IMR-90 (cell line): ENCODE measurements at regions not wholly inside any gene's neighbourhood (a gene's known extent, or its start where the extent isn't known, plus 50 kb on each side); places are given as distances from the start of the nearest gene placed in this dataset.

Experiments used
- ATAC-seq: fragments of 200-7000 bp; cut with Tn5 transposase; 2 replicates; pipeline ENCODE4 v1.9.1; 2020; ENCODE audit warnings: low read depth, mild to moderate bottlenecking, moderate library complexity
- BruUV-seq: library from RNA; stranded (reverse); fragments of 400-500 nt; replicated peaks from 2 replicates; lab custom pipeline; 2021; lab: Mats Ljungman, UMichigan
- CTCF ChIA-PET: fragments of 300-600 bp; formaldehyde crosslinking; extraction: SDS; loops from one replicate; lab custom pipeline; 2021; ENCODE audit warnings: antibody characterized with exemption; lab: Yijun Ruan, JAX
- POLR2A ChIA-PET: fragments of 300-600 bp; sonication (Branson Sonifier 250); formaldehyde crosslinking; loops from one replicate; lab custom pipeline; 2022; ENCODE audit warnings: antibody characterized with exemption; ENCODE audit not compliant: unreplicated experiment; lab: Charles Lee
- DNase-seq: peaks from one replicate; pipeline ENCODE4 v3.0.0; 2013
- H2AFZ ChIP-seq: replicated peaks from 2 replicates; pipeline ENCODE3; 2013; ENCODE audit warnings: low read length, mild to moderate bottlenecking; ENCODE audit not compliant: poor library complexity
- H2AK5ac ChIP-seq: 2 replicates; pipeline ENCODE4 v1.6.1; 2013; ENCODE audit warnings: low read depth, low read length, inconsistent platforms
- H2AK9ac ChIP-seq: replicated peaks from 2 replicates; pipeline ENCODE3; 2013; ENCODE audit warnings: mild to moderate bottlenecking, low read depth, low read length, moderate library complexity; ENCODE audit not compliant: poor library complexity
- H2BK120ac ChIP-seq: 2 replicates; pipeline ENCODE4 v1.6.1; 2013; ENCODE audit warnings: low read depth, low read length, inconsistent platforms
- H2BK15ac ChIP-seq: 3 replicates; pipeline ENCODE4 v1.6.1; 2013; ENCODE audit warnings: low read depth, low read length, inconsistent platforms
- H2BK20ac ChIP-seq: 2 replicates; pipeline ENCODE4 v1.6.1; 2013; ENCODE audit warnings: low read depth, mild to moderate bottlenecking, inconsistent platforms, low read length, moderate library complexity
- H2BK5ac ChIP-seq: 2 replicates; pipeline ENCODE4 v1.6.1; 2013; ENCODE audit warnings: mild to moderate bottlenecking, low read depth, low read length, inconsistent platforms; ENCODE audit not compliant: poor library complexity, severe bottlenecking
- H3K14ac ChIP-seq: replicated peaks from 2 replicates; pipeline ENCODE4 v1.6.1; 2013; ENCODE audit warnings: low read depth, low read length, inconsistent platforms
- H3K18ac ChIP-seq: 2 replicates; pipeline ENCODE4 v1.6.1; 2013; ENCODE audit warnings: low read depth, low read length, control low read depth
- H3K23ac ChIP-seq: 2 replicates; pipeline ENCODE4 v1.6.1; 2013; ENCODE audit warnings: low read depth, low read length, inconsistent platforms
- H3K27ac ChIP-seq: 2 replicates; pipeline ENCODE4 v1.5.1; 2013; ENCODE audit warnings: mild to moderate bottlenecking, control low read depth, low read length; ENCODE audit not compliant: insufficient read depth
- H3K27me3 ChIP-seq: 2 replicates; pipeline ENCODE4 v1.6.1; 2013; ENCODE audit warnings: low read length; ENCODE audit not compliant: control insufficient read depth, insufficient read depth
- H3K36me3 ChIP-seq: 2 replicates; pipeline ENCODE4 v1.6.1; 2013; ENCODE audit warnings: low read length, mixed read lengths; ENCODE audit not compliant: control insufficient read depth, insufficient read depth
- H3K4ac ChIP-seq: 2 replicates; pipeline ENCODE4 v1.6.1; 2013; ENCODE audit warnings: low read depth, low read length, inconsistent platforms
- H3K4me1 ChIP-seq: 2 replicates; pipeline ENCODE4 v1.6.1; 2013; ENCODE audit warnings: low read length, mixed read lengths; ENCODE audit not compliant: control insufficient read depth, insufficient read depth
- H3K4me2 ChIP-seq: 2 replicates; pipeline ENCODE4 v1.6.1; 2013; ENCODE audit warnings: low read depth, mild to moderate bottlenecking, control low read depth, low read length, moderate library complexity
- H3K4me3 ChIP-seq: 2 replicates; pipeline ENCODE4 v1.5.1; 2013; ENCODE audit warnings: low read depth, mild to moderate bottlenecking, control low read depth, low read length, moderate library complexity; ENCODE audit not compliant: insufficient read depth
- H3K56ac ChIP-seq: 2 replicates; pipeline ENCODE4 v1.6.1; 2013; ENCODE audit warnings: low read length, inconsistent platforms; ENCODE audit not compliant: insufficient read depth; ENCODE audit errors: extremely low read depth
- H3K79me1 ChIP-seq, 2 experiments: 2 replicates each; pipeline ENCODE4 v1.6.1; 2013; ENCODE audit warnings: low read length in 2 of 2, inconsistent platforms in 1 of 2, low read depth in 1 of 2
- H3K9ac ChIP-seq: 2 replicates; pipeline ENCODE4 v1.6.1; 2013; ENCODE audit warnings: low read depth, low read length, control low read depth
- H3K9me1 ChIP-seq: 2 replicates; pipeline ENCODE4 v1.6.1; 2013; ENCODE audit warnings: low read length, inconsistent platforms; ENCODE audit not compliant: insufficient read depth
- H3K9me3 ChIP-seq: 2 replicates; pipeline ENCODE4 v1.6.1; 2013; ENCODE audit warnings: low read length; ENCODE audit not compliant: control insufficient read depth, insufficient read depth
- H4K20me1 ChIP-seq: 2 replicates; pipeline ENCODE4 v1.6.1; 2013; ENCODE audit warnings: low read length, inconsistent platforms; ENCODE audit not compliant: insufficient read depth
- H4K5ac ChIP-seq: 2 replicates; pipeline ENCODE4 v1.6.1; 2013; ENCODE audit warnings: mild to moderate bottlenecking, low read depth, low read length, control low read depth
- H4K8ac ChIP-seq, 2 experiments: 2 replicates each; pipeline ENCODE4 v1.6.1; 2013; ENCODE audit warnings: low read depth in 2 of 2, low read length in 2 of 2, control low read depth in 1 of 2, inconsistent platforms in 1 of 2
- H4K91ac ChIP-seq: 2 replicates; pipeline ENCODE4 v1.6.1; 2013; ENCODE audit warnings: low read depth, low read length, inconsistent platforms; ENCODE audit not compliant: insufficient read depth
- FOS ChIP-seq: fragments of 150-350 bp; IDR thresholded peaks from 2 replicates; pipeline ENCODE4 v1.6.1; 2016; ENCODE audit warnings: low read depth, low read length
- MAZ ChIP-seq: IDR thresholded peaks from 2 replicates; pipeline ENCODE4 v1.6.1; 2012; ENCODE audit warnings: low read depth, mild to moderate bottlenecking, low read length, improper control_type of control experiment, moderate library complexity, borderline replicate concordance
- MXI1 ChIP-seq: IDR thresholded peaks from 2 replicates; pipeline ENCODE4 v1.6.1; 2012; ENCODE audit warnings: low read depth, mild to moderate bottlenecking, low read length, moderate library complexity, borderline replicate concordance
- NFE2L2 ChIP-seq: fragments of 150-350 bp; IDR thresholded peaks from 2 replicates; pipeline ENCODE4 v1.6.1; 2016; ENCODE audit warnings: low read depth, mild to moderate bottlenecking, low read length
- SMC3 ChIP-seq: fragments of 150-350 bp; IDR thresholded peaks from 2 replicates; pipeline ENCODE4 v1.6.1; 2016; ENCODE audit warnings: low read depth, mild to moderate bottlenecking, antibody characterized with exemption, low read length, moderate library complexity
- WGBS, 2 experiments: methylation state at CpG; one replicate each; pipeline versions ENCODE4 v1.1.5 to v1.1.7; 2013; ENCODE audit warnings: missing lambda C conversion rate in 2 of 2; ENCODE audit not compliant: insufficient read length in 1 of 2; ENCODE audit errors: extremely low coverage in 2 of 2; 5-methylcytosine and 5-hydroxymethylcytosine counted together
- dilution Hi-C: fragments of 300-500 bp; cut with HindIII; formaldehyde crosslinking; loops from one replicate; pipeline ENCODE4 v1.14.3; 2018; ENCODE audit warnings: low sequenced_read_pairs; ENCODE audit not compliant: unreplicated experiment
- in situ Hi-C: fragments of 300-500 bp; cut with MboI; formaldehyde crosslinking; loops from 3 replicates; pipeline ENCODE4 v1.14.3; 2019; ENCODE audit warnings: low sequenced_read_pairs, inconsistent platforms, mixed read lengths
- intact Hi-C: fragments of 100-400 bp; cut with micrococcal nuclease; formaldehyde crosslinking; loops from 2 replicates; pipeline ENCODE4 v1.10.0; 2022
- TF ChIP-seq, protein P1 (sequence below): conservative IDR thresholded peaks from 2 replicates; pipeline ENCODE4 v1.5.1; 2012; ENCODE audit warnings: mild to moderate bottlenecking, low read depth, low read length, improper control_type of control experiment

DNA sequence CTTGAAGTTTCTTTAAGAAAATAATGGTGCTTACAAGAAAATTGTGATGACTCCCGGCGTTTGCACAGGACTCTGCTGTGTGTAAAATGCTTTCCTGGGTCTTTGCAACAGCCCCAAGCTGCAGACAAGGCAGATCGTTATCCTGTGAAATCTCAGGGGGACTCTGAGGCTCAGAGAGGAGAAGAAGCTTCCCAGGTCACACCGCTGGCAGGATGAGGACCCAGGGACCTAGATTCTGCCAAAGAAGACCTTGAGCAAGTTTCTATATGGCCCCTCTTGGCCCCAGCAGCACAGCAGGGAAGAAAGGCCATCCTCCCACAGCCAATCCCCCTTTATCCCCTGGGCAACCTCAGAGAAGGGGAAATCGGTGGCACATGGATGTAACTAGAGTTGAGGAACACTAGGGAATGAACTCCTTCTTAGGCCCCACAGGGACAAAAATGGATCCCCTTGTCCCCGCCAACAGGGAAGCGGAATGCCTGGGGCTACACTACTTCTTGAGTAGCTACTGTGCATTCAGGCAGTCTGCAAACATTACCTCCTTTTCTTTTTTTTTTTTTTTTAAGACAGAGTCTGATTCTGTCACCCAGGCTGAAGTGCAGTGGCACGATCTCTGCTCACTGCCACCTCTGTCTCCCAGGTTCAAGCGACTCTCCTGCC lies 72.8 kb downstream of the CPN2 start:
- H3K18ac ChIP-seq, result peak overlapping the region; percentile 18; the same call in 1 of the 2 replicates
- H2AK5ac ChIP-seq, result no peak overlapping the region
- H4K8ac ChIP-seq, result no peak overlapping the region
- H3K36me3 ChIP-seq, result no peaks in the 10 kb centered on the region
- no peak overlapping the region for H2BK20ac ChIP-seq
- H2BK15ac ChIP-seq, result no peak overlapping the region
- no peak overlapping the region for H2BK120ac ChIP-seq
- H3K27ac ChIP-seq, result peak overlapping the region; percentile 23; the same call in 1 of the 2 replicates
- H3K9me1 ChIP-seq, result no peaks in the 10 kb centered on the region
- peaks cover 10% of the 10 kb centered on the region; the same call in 1 of the 2 replicates for H3K4me1 ChIP-seq
- no peak overlapping the region for H3K14ac ChIP-seq
- peak overlapping the region; percentile 33 for H2AFZ ChIP-seq
- no peak overlapping the region for H3K4me2 ChIP-seq
- WGBS, 2 experiments, result 47% methylated on average over 2 of the region's 9 CpGs; no CpG with 5 or more reads in 1 of the 2 experiments
- no peak overlapping the region for H4K91ac ChIP-seq
- dilution Hi-C loops (no loop called here), intact Hi-C loops (no loop called here), in situ Hi-C loops (no loop called here)
- no peak for DNase-seq
- H3K27me3 ChIP-seq, result peaks cover 21% of the 10 kb centered on the region; the same call in 1 of the 2 replicates
- ChIA-PET CTCF (interaction anchor here (1.2 kb wide), 1 partner anchor 37 kb away, joined by 5 read pairs; no protein-coding TSS in a partner anchor), POLR2A (no interaction called here)
- no peak overlapping the region for H3K4me3 ChIP-seq
- no peak overlapping the region for H3K23ac ChIP-seq
- H2BK5ac ChIP-seq, result no peak overlapping the region
- no peak overlapping the region; the same call in 1 of the 2 replicates for H3K9ac ChIP-seq
- no peak for ATAC-seq
- H3K4ac ChIP-seq, result no peak overlapping the region
- no peak overlapping the region for H2AK9ac ChIP-seq
- H3K79me1 ChIP-seq, result no peaks in the 10 kb centered on the region
- H3K9me3 ChIP-seq, result no peaks in the 10 kb centered on the region
- H4K20me1 ChIP-seq, result no peaks in the 10 kb centered on the region
- no TSS peak for BruUV-seq
- H4K5ac ChIP-seq, result no peak overlapping the region; the same call in 1 of the 2 replicates
- H3K56ac ChIP-seq, result no peak overlapping the region
- no peak for TF ChIP-seq FOS
- TF ChIP-seq SMC3, result no peak
- TF ChIP-seq NFE2L2, result no peak
- TF ChIP-seq, protein P1, sequence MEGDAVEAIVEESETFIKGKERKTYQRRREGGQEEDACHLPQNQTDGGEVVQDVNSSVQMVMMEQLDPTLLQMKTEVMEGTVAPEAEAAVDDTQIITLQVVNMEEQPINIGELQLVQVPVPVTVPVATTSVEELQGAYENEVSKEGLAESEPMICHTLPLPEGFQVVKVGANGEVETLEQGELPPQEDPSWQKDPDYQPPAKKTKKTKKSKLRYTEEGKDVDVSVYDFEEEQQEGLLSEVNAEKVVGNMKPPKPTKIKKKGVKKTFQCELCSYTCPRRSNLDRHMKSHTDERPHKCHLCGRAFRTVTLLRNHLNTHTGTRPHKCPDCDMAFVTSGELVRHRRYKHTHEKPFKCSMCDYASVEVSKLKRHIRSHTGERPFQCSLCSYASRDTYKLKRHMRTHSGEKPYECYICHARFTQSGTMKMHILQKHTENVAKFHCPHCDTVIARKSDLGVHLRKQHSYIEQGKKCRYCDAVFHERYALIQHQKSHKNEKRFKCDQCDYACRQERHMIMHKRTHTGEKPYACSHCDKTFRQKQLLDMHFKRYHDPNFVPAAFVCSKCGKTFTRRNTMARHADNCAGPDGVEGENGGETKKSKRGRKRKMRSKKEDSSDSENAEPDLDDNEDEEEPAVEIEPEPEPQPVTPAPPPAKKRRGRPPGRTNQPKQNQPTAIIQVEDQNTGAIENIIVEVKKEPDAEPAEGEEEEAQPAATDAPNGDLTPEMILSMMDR, result no peak
- no peak for TF ChIP-seq MAZ
- no peak for TF ChIP-seq MXI1
